ENCODE measurements at regions not wholly inside any gene's neighbourhood (a gene's known extent, or its start where the extent isn't known, plus 50 kb on each side); places are given as distances from the start of the nearest gene placed in this dataset.

GRCh38 chr2:16466821-16467151 lies 198.8 kb downstream of the CYRIA start:
- H3K27me3 ChIP-seq (replicated peaks; ENCODE audit: insufficient read depth), result no peaks in the 10 kb centered on the region
- DNase-seq (ENCODE audit: low spot score), result no peak
- H3K9me3 ChIP-seq, result no peaks in the 10 kb centered on the region
- H3K36me3 ChIP-seq, result no peaks in the 10 kb centered on the region
- no peak overlapping the region for H3K4me3 ChIP-seq
- no peaks in the 10 kb centered on the region for H3K4me1 ChIP-seq (ENCODE audit: control insufficient read depth in 1 of 2, low read depth in 2 of 2)
- no peak for TF ChIP-seq CTCF (IDR thresholded peaks at IDR 0.05)
- H3K27ac ChIP-seq, result no peak overlapping the region
- ATAC-seq (ENCODE audit: insufficient number of reproducible peaks, low FRiP score, low read depth), result no peak

GRCh38 chr2:16466133-16466820 lies 199.4 kb downstream of the CYRIA start:
- Histone ChIP-seq H3K36me3 (no peaks in the 10 kb centered on the region), H3K4me1 (ENCODE audit: control insufficient read depth in 1 of 2, low read depth in 2 of 2) (no peaks in the 10 kb centered on the region), H3K9me3 (no peaks in the 10 kb centered on the region), H3K27me3 (replicated peaks; ENCODE audit: insufficient read depth) (no peaks in the 10 kb centered on the region), H3K27ac (no peak overlapping the region), H3K4me3 (no peak overlapping the region)
- TF ChIP-seq CTCF (IDR thresholded peaks at IDR 0.05), result no peak
- ATAC-seq (ENCODE audit: insufficient number of reproducible peaks, low FRiP score, low read depth), result no peak
- no peak for DNase-seq (ENCODE audit: low spot score)

- no peak for TF ChIP-seq CTCF (IDR thresholded peaks at IDR 0.05)
- Histone ChIP-seq H3K4me1 (ENCODE audit: control insufficient read depth in 1 of 2, low read depth in 2 of 2) (no peaks in the 10 kb centered on the region), H3K4me3 (no peak overlapping the region), H3K27me3 (replicated peaks; ENCODE audit: insufficient read depth) (no peaks in the 10 kb centered on the region), H3K27ac (no peak overlapping the region), H3K9me3 (no peaks in the 10 kb centered on the region), H3K36me3 (no peaks in the 10 kb centered on the region)
- DNase-seq (ENCODE audit: low spot score) (no peak), ATAC-seq (ENCODE audit: insufficient number of reproducible peaks, low FRiP score, low read depth) (no peak)
These were observed 201.0 kb downstream of the CYRIA start for GRCh38 chr2:16464641-16465040.

- Histone ChIP-seq H3K9me3 (no peaks in the 10 kb centered on the region), H3K27me3 (replicated peaks; ENCODE audit: insufficient read depth) (no peaks in the 10 kb centered on the region), H3K27ac (no peak overlapping the region), H3K36me3 (no peaks in the 10 kb centered on the region), H3K4me3 (no peak overlapping the region), H3K4me1 (ENCODE audit: control insufficient read depth in 1 of 2, low read depth in 2 of 2) (no peaks in the 10 kb centered on the region)
- TF ChIP-seq CTCF (IDR thresholded peaks at IDR 0.05), result no peak
- ATAC-seq (ENCODE audit: insufficient number of reproducible peaks, low FRiP score, low read depth) (no peak), DNase-seq (ENCODE audit: low spot score) (no peak)
These were observed 202.7 kb downstream of the CYRIA start for GRCh38 chr2:16462958-16463357.

GRCh38 chr2:16461672-16462071 lies 204.0 kb downstream of the CYRIA start:
- Histone ChIP-seq H3K36me3 (no peaks in the 10 kb centered on the region), H3K4me1 (ENCODE audit: control insufficient read depth in 1 of 2, low read depth in 2 of 2) (no peaks in the 10 kb centered on the region), H3K9me3 (no peaks in the 10 kb centered on the region), H3K27me3 (replicated peaks; ENCODE audit: insufficient read depth) (no peaks in the 10 kb centered on the region), H3K4me3 (no peak overlapping the region), H3K27ac (no peak overlapping the region)
- no peak for TF ChIP-seq CTCF (IDR thresholded peaks at IDR 0.05)
- ATAC-seq (ENCODE audit: insufficient number of reproducible peaks, low FRiP score, low read depth), result no peak
- no peak for DNase-seq (ENCODE audit: low spot score)
